A673 (cell line): ENCODE measurements at regions not wholly inside any gene's neighbourhood (a gene's known extent, or its start where the extent isn't known, plus 50 kb on each side); places are given as distances from the start of the nearest gene placed in this dataset.

Source experiments
- EZH2 ChIP-seq: fragments of 200-600 bp; sonication (generic); IDR thresholded peaks from 2 replicates; pipeline ENCODE4 v1.6.1; 2017; ENCODE audit warnings: borderline replicate concordance, low read depth, mild to moderate bottlenecking, mixed read lengths, antibody characterized with exemption, low read length; ENCODE audit not compliant: poor library complexity, severe bottlenecking
- TF ChIP-seq, protein P1 (sequence below): fragments of 300-800, 200-600 bp; sonication (generic); conservative IDR thresholded peaks from 2 replicates; pipeline ENCODE4 v1.5.1; 2017; ENCODE audit warnings: low read depth, mild to moderate bottlenecking, antibody characterized with exemption, low read length, moderate library complexity, mixed read lengths

DNA sequence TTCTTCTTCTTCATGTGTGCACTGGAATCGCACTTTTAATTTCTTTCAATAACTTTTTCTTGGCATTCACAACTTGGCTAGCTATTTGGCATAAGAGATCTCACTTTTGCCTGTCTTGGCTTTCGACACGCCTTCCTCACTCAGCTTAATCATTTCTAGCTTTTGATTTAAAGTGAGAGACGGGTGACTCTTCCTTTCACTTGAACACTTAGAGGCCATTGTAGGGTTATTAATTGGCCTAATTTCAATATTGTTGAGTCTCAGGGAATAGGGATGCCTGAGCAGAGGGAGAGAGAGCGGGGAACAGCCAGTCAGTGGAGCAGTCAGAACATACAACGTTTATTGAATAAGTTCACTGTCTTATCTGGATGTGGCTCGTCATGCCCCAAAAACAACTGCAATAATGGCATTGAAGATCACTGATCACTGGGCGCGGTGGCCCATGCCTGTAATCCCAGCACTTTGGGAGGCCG lies 200.3 kb downstream of the SEC14L1 start:
- TF ChIP-seq, protein P1, sequence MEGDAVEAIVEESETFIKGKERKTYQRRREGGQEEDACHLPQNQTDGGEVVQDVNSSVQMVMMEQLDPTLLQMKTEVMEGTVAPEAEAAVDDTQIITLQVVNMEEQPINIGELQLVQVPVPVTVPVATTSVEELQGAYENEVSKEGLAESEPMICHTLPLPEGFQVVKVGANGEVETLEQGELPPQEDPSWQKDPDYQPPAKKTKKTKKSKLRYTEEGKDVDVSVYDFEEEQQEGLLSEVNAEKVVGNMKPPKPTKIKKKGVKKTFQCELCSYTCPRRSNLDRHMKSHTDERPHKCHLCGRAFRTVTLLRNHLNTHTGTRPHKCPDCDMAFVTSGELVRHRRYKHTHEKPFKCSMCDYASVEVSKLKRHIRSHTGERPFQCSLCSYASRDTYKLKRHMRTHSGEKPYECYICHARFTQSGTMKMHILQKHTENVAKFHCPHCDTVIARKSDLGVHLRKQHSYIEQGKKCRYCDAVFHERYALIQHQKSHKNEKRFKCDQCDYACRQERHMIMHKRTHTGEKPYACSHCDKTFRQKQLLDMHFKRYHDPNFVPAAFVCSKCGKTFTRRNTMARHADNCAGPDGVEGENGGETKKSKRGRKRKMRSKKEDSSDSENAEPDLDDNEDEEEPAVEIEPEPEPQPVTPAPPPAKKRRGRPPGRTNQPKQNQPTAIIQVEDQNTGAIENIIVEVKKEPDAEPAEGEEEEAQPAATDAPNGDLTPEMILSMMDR: no peak
- no peak for TF ChIP-seq EZH2
